HG03108 (cell line): ENCODE measurements at regions not wholly inside any gene's neighbourhood (a gene's known extent, or its start where the extent isn't known, plus 50 kb on each side); places are given as distances from the start of the nearest gene placed in this dataset.

Experiments used
- ATAC-seq: cut with Tn5 transposase; IDR thresholded peaks from one replicate; pipeline ENCODE4 v1.9.1; 2021; ENCODE audit warnings: moderate library complexity; ENCODE audit not compliant: unreplicated experiment

DNA sequence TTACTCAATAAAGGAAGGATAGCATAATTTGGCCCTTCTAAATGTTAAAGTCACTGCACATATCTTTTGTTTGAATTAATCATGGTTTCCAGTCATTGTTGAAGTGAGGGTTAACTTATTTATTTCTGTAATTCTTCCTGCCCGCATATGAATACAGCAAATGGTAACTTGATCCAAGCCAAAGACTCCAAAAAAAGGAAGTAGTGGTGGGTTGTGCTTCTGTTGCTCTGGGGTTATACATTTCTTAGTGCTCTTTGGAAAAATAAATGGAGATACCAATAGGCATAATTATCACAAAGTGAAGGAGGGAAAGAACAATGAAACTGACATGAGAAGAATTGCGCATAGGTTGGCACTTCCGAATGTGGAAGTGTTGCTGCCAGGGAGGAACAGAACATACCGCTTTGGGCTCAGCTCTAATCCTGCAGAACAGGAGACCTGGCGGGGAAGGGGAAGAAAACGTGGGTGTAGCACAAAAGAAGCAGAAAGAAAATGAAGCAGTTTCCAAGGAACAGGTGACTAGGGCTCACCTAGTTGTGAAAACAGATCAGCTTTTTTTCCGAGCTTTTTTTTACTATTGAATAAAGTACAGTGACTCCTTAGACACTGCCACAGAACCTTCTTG, 69.7 kb upstream of the TAF11L2 start:
- ATAC-seq, result no peak

DNA sequence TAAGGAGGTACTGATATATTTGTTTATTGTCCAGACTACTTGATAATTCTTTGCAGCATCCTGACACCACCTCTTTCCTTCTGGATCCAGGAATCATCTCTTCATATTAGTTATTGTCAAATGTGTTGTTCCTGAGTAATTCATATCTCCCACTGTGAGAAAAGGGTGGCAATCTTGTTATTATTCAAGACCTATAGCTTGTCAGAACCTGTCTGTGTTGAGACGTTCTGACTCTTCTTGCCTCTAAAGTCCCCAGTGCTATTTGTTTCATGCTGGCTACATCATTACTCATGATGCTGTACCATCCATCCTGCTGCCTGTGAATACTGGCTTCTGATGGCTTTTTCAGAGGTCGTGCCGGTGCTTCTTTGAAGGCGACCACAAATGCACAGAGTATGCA, 68.7 kb upstream of the TAF11L2 start:
- no peak for ATAC-seq

DNA sequence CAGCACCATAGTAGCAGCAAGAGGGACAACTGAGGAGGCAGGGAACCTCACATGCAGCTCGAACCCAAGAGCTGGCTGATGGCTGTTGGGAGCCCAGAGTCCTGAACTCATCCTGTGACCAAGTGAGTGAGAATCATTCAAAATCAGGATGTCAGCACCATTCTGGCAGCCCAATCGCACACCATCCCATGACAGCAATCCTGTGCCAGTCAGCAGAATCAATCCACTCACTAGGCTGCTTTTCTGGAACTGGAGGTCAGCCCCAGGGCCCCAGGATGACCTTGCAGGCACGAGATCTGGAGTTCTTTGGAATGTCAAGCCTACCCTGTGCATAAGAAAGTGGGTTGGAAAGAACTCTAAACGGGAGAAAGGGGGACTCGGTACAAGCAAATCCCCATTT, 67.8 kb upstream of the TAF11L2 start:
- no peak for ATAC-seq

DNA sequence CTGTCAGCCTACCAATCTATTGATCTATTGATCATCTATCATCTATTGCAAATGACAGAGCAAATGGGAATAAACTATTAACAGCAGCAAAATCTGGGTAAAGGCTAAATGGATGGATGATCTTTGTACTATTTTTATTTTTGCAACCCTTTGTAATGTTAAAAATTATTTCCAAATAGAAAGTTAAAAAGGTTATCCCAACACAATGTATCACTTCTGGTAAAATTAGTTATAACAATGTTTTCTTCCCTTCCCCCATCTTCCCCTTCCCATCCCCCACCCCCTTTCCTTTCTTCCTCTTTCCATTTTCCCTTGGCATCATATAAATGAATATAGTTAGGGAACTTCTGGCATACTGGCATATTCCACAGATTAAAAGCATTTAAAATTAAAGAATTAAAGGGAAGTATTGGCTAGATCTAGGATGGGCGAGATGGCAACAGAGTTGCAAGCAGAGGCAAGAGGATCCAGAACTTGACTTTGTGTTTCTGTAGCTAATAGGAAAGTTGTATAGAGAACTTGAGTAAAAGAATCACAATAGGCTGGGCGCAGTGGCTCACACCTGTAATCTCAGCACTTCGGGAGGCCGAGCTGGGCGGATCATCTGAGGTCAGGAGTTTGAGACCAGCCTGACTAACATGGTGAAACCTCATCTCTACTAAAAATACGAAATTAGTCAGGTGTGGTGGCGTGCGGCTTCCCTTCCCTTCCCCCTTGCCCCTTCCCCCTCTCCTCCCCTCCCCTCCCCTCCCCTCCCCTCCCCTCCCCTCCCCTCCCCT, 66.6 kb upstream of the TAF11L2 start:
- ATAC-seq, result no peak

DNA sequence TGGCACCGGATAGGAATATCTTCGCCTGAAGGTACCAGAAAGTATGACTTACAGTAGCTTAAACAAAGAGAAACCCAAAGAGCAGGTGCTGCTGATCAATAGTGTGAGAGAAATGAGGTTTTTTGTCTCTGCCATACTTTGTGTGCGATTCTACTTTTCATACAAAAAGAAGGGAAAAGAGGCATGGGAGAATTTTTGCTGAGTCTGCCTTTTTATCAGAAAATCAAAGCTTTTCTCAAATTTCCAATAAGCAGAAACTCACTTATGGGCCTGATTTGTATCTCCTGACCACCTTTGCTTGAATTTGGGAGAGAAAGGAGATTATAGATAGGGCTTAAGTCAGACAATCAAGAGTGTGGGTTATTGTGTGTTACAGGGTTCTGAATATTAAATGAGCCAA, 65.5 kb upstream of the TAF11L2 start:
- no peak for ATAC-seq

DNA sequence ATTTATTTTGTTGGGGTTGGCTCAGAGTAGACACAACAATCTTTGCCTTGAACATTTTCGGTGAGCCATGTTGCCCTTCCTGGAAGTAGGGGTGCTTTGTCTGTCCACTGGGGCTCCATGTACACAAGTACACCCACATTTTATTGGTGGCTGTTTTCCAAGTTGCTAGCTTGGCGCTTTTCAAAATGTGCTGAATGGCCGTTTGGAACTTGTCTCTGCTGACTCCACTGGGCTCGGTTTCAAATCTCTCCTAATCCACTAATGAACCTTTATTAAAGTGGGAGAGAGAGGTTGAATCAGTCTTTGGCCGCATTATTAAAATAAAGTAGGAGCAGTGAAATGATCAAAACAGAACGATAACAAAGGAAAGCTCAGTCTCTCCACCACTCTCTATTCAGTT, 64.6 kb upstream of the TAF11L2 start:
- no peak for ATAC-seq

DNA sequence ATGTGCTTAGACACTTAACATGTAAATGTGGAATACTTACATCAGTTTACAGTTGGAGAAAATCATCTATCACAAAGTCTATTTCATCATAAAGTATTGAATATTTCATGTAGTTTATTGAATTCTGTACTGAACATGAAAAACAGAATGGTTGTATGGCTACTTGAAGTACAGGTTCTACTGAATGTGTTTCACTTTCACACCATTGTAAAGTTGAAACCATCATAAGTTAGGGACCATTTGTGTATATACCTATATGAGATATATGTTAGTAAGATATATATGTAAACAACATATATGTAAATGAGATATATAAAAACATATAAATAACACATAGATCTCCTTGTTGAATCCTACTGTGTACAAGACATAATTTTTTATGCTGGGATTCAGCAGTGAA, 63.0 kb upstream of the TAF11L2 start:
- no peak for ATAC-seq

DNA sequence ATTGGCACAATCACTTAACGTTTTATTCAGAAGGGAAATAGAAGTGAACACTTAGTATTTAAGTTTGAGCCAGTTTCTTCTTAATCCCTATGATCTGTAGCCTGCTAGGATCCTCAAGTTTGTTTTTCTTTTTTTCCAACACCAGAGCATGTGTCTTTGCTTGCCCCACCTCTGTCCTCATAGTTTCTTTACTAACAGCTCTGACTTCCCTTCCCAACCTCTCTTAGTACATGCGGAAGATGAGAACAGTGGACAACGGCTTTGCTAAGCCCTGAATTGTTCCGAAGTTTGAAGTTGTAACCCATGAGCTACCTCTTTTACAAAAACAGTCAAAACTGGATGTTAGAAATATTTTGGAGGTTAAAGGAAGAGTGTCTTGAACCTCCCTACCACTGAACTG, 61.7 kb upstream of the TAF11L2 start:
- ATAC-seq, result peak; percentile 21

DNA sequence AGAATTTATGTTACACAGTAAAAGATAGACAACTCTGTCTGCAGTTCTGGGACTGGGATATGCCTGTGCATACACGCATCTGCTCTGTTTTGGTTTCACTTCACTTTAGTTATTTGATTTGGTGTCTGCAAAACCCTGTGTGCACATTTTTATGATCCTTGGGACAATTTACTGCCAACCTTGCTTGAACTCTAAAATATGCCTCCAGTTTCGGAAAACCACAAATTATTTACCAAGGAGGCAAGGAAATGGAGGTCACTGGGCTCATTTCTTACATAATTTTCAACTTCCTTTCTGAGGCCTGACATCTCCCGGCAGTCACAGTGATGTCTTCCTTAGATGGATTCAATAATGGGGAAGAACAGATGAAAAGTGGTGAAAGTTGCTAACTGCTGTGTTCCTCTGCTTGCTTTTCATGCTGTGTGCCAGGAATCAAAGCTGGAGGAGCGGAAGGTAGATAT, 61.2 kb upstream of the TAF11L2 start:
- peak; percentile 77 for ATAC-seq

DNA sequence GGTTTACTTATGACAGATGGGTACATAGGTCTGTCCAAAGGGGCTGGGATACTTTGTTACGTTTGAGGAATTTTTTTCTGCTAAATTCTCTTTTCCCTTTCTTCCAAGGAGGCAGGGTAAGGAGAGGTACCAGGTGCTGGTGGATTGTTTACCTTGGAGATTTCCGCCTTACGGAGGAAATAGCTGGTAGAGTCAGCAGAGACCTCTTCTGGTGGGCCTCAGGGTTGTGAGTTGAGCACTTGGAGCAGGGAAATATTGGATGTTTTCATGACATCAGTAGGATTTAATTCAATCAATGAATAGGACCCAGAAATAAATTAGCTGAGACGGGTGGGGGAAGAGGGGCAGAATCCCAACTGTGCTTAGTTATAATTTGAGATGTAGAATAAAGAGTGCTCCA, 60.0 kb upstream of the TAF11L2 start:
- no peak for ATAC-seq

DNA sequence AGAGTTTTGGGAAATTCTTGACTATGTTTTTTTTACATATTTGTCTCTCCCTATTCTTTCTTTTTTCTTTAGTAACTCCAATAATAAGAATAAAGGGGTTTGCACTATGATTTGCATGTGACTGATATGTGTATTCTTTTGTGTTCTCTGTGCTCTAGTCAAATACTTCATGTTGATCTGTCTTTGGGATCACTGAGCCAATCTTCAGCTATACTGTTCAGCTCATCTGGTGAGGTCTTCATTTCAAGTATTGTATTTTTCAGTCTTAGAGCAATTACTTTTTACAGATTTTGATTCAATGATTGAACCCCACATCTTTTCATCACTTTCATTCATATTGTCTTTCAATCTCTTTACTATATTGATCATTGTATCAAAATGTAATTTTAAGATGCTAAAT, 58.1 kb upstream of the TAF11L2 start:
- ATAC-seq, result no peak

DNA sequence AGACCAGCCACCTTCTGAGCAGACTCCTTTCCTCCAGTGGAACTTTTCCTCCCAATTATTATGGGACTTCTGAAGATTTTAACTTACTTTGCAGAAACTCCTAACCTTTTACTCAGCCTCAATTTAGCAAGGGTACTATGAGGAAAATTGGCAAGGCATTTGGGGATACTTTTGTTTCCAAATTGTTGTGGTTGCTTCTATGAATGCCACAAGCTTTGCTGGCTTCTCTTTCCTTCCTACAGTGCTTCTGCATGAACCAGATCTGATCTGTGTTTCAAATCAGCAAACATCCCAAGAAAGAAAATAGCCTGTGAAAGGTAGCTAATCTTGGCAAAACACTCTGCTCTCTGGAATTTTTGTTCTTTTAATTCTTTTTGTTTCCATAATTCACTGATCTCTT, 57.3 kb upstream of the TAF11L2 start:
- no peak for ATAC-seq

DNA sequence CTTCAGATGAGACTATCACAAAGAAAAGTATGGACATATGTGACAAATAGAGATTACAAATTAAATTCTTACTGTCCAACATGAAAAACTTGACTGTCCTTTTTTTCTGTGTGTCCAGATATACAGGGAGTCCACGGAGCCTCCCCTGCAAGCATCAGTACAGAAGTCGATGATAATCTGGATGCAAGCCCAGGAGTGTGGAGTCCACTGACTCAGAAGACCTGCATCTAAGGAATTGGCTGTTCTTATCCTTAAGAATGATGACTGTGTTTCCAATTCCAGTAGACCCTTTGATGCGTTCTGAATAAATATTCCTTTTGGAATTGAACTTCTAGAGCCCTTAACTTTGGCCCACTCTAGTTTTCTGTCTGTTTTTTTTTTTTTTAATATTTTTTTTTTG, 56.7 kb upstream of the TAF11L2 start:
- no peak for ATAC-seq

DNA sequence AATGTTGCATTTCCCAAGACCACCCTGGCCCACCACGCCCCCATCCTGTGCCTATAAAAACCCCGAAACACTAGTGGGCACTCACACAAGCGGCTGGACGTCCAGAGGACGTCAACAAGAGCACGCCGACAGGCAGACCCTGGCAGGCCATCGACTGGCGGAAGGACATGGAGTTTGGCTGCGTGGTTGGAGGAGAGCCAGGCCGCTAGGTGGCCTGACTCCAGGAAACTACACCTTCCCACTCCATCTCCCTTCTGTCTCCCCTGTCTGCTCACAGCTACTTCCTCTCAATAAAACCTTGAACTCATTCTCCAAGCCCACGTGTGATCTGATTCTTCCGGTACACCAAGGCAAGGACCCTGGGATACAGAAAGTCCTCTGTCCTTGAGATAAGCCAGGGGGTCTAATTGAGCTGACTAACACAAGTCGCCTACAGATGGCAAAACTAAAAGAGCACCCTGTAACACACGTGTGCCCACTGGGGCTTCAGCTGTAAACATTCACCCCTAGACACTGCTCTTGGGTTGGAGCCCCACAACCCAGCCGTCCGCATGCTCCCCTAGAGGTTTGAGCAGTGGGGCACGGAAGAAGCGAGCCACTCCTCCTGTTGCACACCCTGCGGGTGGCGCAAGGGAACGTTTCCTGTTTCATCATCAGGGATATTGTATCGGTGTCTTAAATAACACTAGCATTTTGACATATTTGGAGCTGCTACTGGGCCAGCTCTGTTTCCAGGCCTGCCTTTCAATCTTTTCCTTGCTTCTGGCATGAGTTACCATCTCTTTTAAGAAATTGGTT, 54.5 kb upstream of the TAF11L2 start:
- ATAC-seq, result no peak

DNA sequence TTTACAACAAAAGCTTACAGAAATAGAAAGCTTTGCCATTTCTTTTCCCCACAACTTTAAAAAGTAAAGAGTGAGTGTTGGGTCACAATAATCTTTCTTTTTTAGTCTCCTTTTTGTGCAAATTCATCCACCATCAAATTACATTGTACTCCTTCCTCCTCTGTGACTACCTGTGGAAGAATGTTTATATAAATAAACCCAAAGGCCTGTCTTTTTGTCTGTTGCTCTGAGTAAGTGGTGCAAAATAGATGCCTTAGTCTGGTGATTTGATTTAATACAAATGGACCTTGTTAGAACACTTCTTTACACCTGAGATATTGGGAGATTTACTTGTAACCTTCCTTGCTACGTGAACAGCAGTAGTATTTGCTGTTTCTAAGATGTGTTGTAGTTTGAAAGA, 53.5 kb upstream of the TAF11L2 start:
- no peak for ATAC-seq

DNA sequence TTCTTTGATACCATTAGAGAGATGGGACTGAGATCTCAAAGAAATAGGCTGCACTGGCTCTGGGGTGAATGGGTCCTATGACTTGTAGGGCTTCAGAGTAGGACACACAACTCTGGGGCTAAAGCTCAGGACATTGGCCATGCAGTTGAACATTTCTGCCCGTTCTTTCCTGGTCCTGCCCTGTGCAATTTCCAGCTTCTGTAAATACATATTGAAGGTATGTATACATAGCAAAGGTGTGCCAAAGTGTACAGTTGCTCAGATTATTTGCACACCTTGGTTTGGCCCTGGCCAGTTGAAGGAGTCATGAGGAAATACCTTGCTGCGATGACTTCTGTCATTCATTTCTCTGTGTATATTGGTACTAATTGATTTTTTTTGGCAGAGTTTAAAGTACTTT, 52.8 kb upstream of the TAF11L2 start:
- no peak for ATAC-seq
